Osteoblast (primary cell): ENCODE measurements at regions not wholly inside any gene's neighbourhood (a gene's known extent, or its start where the extent isn't known, plus 50 kb on each side); places are given as distances from the start of the nearest gene placed in this dataset.
A peak's percentile ranks its signal among the peaks of the same experiment; 100 is the strongest.

Experiments
- DNase-seq: peaks from one replicate; pipeline ENCODE4 v3.0.0; 2011; ENCODE audit warnings: low spot score, mixed read lengths; ENCODE audit not compliant: insufficient read length; ENCODE audit errors: missing footprints
- H2AFZ ChIP-seq: 2 replicates; pipeline ENCODE4 v1.6.0; 2011; ENCODE audit warnings: mild to moderate bottlenecking, low read length
- H3K27ac ChIP-seq: 2 replicates; pipeline ENCODE4 v1.5.1; 2011; ENCODE audit warnings: mild to moderate bottlenecking, low read depth, low read length, moderate library complexity
- H3K27me3 ChIP-seq: 2 replicates; pipeline ENCODE4 v1.6.0; 2012; ENCODE audit warnings: mild to moderate bottlenecking, control low read depth, inconsistent platforms, low read length, moderate library complexity; ENCODE audit not compliant: insufficient read depth
- H3K36me3 ChIP-seq: 2 replicates; pipeline ENCODE4 v1.5.1; 2011; ENCODE audit warnings: mild to moderate bottlenecking, low read length, control low read depth, moderate library complexity; ENCODE audit not compliant: insufficient read depth
- H3K4me1 ChIP-seq: 2 replicates; pipeline ENCODE4 v1.5.1; 2011; ENCODE audit warnings: mild to moderate bottlenecking, low read length, control low read depth, moderate library complexity; ENCODE audit not compliant: insufficient read depth
- H3K4me2 ChIP-seq: 2 replicates; pipeline ENCODE4 v1.6.0; 2011; ENCODE audit warnings: mild to moderate bottlenecking, low read length; ENCODE audit not compliant: insufficient read depth
- H3K4me3 ChIP-seq: fragments of 200-600 bp; sonication (generic); 3 replicates; pipeline ENCODE4 v1.5.1; 2012; ENCODE audit warnings: mild to moderate bottlenecking, low read length, inconsistent platforms; ENCODE audit not compliant: insufficient read depth
- H3K79me2 ChIP-seq: 2 replicates; pipeline ENCODE4 v1.6.0; 2012; ENCODE audit warnings: mild to moderate bottlenecking, low read length, control low read depth, inconsistent platforms; ENCODE audit not compliant: insufficient read depth
- H3K9me3 ChIP-seq: 2 replicates; pipeline ENCODE4 v1.5.1; 2011; ENCODE audit warnings: low read depth, low read length, control low read depth
- H4K20me1 ChIP-seq: 2 replicates; pipeline ENCODE4 v1.6.0; 2012; ENCODE audit warnings: mild to moderate bottlenecking, low read length, control low read depth; ENCODE audit not compliant: insufficient read depth
- CTCF ChIP-seq: IDR thresholded peaks from 2 replicates; pipeline ENCODE4 v1.5.1; 2011; ENCODE audit warnings: mild to moderate bottlenecking, low read depth, low read length, moderate library complexity; ENCODE audit errors: extremely low read depth

- peak; percentile 95 for DNase-seq
- H3K27me3 ChIP-seq, result peaks cover 2% of the 10 kb centered on the region
- H4K20me1 ChIP-seq, result no peaks in the 10 kb centered on the region
- no peaks in the 10 kb centered on the region for H3K9me3 ChIP-seq
- H3K4me1 ChIP-seq, result peaks cover 36% of the 10 kb centered on the region
- H3K27ac ChIP-seq, result no peak overlapping the region
- no peak overlapping the region for H3K4me3 ChIP-seq
- H3K4me2 ChIP-seq, result peak overlapping the region; percentile 43
- H3K36me3 ChIP-seq, result no peaks in the 10 kb centered on the region
- no peak overlapping the region for H2AFZ ChIP-seq
- no peak for TF ChIP-seq CTCF
- no peaks in the 10 kb centered on the region for H3K79me2 ChIP-seq
Observed at GRCh38 chr4:153137159-153137558, 67.1 kb upstream of the TRIM2 start.

DNA sequence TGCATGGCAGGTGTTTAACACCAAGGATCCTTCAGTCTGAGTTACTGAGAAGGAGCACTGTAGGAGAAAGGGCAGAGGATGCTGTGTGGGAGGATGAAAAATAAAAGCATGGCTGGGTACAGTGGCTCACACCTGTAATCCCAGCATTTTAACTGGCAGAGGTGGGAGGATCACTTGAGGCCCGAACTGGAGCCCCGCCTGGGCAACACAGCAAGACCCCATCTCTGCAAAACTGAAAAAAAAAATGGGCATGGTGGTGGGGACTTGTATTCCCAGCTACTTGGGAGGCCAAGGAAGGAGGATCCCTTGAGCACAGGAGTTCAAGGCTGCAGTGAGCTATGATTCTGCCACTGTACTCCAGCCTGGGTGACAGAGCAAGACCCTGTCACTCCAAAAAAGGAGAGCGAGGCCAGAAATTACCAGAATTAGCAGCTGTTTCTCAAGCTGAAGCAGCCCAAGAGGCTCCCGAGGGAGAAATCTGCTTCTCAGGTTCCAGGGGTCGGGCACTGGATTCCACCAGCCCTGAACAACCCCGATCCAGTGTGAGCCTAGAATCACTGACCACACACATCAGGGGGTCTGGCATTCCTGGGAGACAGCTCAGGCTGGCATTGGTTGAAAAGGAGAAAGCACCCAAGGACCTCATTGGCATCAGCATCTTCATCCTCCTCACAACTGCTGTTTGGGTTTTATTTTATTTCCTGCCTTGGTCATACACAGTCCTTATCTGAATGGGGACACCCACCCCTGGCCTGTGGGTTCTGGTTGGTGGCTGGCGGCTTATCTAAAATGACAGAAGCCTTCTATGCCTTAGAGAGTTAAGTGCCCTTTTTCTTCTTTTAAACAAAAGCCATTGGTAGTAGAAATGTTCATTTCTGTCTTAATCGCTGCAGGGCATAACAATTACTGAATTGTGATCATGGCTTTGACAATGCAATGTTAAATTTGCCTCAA lies 66.3 kb upstream of the TRIM2 start:
- H3K4me2 ChIP-seq, result no peak overlapping the region
- H3K27ac ChIP-seq, result no peak overlapping the region
- DNase-seq, result no peak
- H4K20me1 ChIP-seq, result no peaks in the 10 kb centered on the region
- no peak overlapping the region for H3K4me3 ChIP-seq
- no peaks in the 10 kb centered on the region for H3K36me3 ChIP-seq
- peaks cover 36% of the 10 kb centered on the region for H3K4me1 ChIP-seq
- TF ChIP-seq CTCF, result no peak
- no peaks in the 10 kb centered on the region for H3K9me3 ChIP-seq
- no peak overlapping the region for H2AFZ ChIP-seq
- H3K79me2 ChIP-seq, result no peaks in the 10 kb centered on the region
- no peaks in the 10 kb centered on the region for H3K27me3 ChIP-seq

- peaks cover 40% of the 10 kb centered on the region for H3K4me1 ChIP-seq
- no peak overlapping the region for H2AFZ ChIP-seq
- no peak overlapping the region for H3K4me3 ChIP-seq
- no peaks in the 10 kb centered on the region for H3K27me3 ChIP-seq
- no peak overlapping the region for H3K4me2 ChIP-seq
- no peaks in the 10 kb centered on the region for H3K36me3 ChIP-seq
- DNase-seq, result no peak
- H3K9me3 ChIP-seq, result no peaks in the 10 kb centered on the region
- TF ChIP-seq CTCF, result no peak
- H3K27ac ChIP-seq, result no peak overlapping the region
- no peaks in the 10 kb centered on the region for H4K20me1 ChIP-seq
- H3K79me2 ChIP-seq, result no peaks in the 10 kb centered on the region
Observed at GRCh38 chr4:153138736-153139135, 65.5 kb upstream of the TRIM2 start.

GRCh38 chr4:153140294-153140693 lies 63.9 kb upstream of the TRIM2 start:
- H3K4me1 ChIP-seq, result peaks cover 37% of the 10 kb centered on the region
- no peaks in the 10 kb centered on the region for H3K79me2 ChIP-seq
- H4K20me1 ChIP-seq, result no peaks in the 10 kb centered on the region
- peaks cover 4% of the 10 kb centered on the region for H3K27me3 ChIP-seq
- no peak for TF ChIP-seq CTCF
- no peaks in the 10 kb centered on the region for H3K9me3 ChIP-seq
- DNase-seq, result no peak
- no peak overlapping the region for H3K27ac ChIP-seq
- H3K4me2 ChIP-seq, result peak overlapping the region; percentile 9
- H2AFZ ChIP-seq, result no peak overlapping the region
- no peaks in the 10 kb centered on the region for H3K36me3 ChIP-seq
- H3K4me3 ChIP-seq, result no peak overlapping the region
